NOMO-1 treated with dmso at 0.1 percent for 144 hours (cell line): ENCODE measurements at regions not wholly inside any gene's neighbourhood (a gene's known extent, or its start where the extent isn't known, plus 50 kb on each side); places are given as distances from the start of the nearest gene placed in this dataset.
"Not testable (repeated sequence)": the region's sequence is repeated elsewhere in the genome, so short reads cannot be mapped to it uniquely, and the experiment has no call there.

Source experiments
- DNase-seq: peaks from one replicate; lab custom pipeline; 2025; ENCODE audit not compliant: unreplicated experiment; lab: John Stamatoyannopoulos, UW

GRCh38 chrX:136975684-136976470 lies 57.9 kb downstream of the GPR101 start:
- no peak for DNase-seq

DNA sequence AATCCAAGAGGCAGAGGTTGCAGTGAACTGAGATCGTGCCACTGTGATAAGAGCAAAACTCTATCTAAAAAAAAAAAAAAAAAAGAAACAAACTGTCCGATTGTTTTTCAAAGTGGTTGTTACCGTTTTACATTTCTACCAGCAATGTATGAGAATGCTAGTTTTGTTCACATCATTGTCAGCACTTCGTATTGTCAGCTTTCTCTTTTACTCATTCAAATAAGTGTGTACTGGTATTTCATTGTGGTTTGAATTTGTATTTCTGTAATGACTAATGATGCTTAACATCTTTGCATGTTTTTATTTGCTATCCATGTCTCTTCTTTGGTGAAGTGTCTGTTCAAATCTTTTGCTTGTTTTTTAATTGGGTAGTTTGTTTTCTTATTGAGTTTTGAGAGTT lies 65.8 kb downstream of the GPR101 start:
- DNase-seq: no peak

DNA sequence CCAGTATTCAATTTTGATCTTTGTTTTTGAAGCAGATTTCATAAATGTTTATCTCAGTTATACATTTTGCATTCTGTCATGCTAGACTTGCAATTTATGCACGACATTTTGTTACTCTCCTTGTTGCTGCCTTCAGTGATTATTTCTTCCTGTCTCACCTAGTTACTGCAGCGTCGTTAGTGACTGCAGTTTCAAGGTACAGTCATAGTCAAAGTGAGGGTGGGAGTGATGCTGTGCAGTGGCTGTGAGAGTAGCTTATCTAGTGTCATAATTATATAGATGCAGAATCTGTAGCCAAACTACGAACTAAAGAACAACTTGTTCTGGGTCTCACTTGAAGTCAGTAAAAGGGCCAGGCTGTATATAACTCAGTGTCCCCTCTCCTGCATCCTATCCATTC lies 69.8 kb downstream of the GPR101 start:
- no peak for DNase-seq

DNA sequence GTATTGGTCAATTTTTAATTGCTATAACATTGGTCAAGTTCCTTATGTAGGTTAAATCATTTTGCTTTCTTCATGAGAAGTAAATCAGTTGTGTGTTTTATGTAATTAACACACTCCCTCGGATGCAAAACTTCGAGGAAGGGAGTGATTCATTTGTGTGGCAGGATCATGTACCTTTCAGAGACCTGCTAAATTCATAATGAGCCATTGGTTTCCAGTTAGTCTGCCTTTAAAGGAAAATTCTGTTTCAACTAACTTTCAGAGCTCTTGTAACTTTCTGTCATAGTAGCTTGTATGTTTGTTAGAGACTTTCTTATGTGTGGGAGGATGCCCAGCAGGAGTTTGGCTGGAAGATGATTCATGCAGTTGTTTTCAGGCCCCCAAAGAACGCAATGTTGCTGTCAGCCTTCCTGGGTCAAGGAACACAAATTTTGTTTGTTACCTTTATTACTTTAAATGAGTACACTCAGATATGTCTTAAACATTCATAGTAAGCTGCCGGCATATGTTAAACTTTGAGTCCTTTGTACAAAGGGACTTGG lies 72.1 kb downstream of the GPR101 start:
- DNase-seq: no peak

- peak; percentile 4 for DNase-seq
Observed at GRCh38 chrX:136954930-136955329, 74.4 kb upstream of the RBMX start.

DNA sequence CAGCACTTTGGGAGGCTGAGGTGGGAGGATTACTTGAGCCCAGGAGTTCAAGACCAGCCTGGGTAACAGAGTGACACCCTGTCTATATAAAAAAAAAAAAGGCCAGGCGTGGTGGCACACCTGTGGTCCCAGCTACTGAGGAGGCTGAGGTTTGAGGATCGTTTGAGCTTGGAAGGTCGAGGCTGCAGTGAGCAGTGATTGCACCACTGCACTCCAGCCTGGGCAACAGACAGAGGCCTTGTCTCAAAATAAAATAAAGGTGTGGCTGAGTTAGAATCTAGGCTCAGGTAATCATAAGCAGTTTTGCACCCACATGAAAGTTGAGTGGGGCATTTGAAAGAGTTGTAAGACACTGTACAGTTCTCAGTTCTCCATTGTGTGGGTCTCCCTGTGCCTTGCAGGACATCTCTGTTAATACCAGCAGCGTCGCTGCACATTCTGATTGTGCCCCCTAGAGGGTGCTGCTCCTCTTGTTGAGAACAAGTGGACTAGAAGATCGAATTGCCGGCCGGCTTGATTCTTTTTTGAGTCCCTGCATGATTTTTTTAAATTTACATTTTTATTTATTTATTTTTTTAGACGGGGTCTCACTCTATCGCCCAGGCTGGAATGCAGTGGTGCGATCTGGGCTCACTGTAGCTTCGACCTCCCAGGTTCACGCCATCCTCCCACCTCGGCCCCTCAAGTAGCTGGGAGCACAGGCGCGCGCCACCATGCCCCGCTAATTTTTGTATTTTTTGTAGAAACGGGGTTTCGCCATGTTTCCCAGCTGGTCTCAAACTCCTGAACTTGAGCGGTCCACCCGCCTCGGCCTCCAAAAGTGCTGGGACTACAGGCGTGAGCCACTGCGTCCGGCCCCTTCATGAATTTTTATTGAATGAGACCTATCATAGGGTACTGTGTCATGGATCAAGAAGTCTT lies 73.6 kb upstream of the RBMX start:
- DNase-seq: peak; percentile 62

DNA sequence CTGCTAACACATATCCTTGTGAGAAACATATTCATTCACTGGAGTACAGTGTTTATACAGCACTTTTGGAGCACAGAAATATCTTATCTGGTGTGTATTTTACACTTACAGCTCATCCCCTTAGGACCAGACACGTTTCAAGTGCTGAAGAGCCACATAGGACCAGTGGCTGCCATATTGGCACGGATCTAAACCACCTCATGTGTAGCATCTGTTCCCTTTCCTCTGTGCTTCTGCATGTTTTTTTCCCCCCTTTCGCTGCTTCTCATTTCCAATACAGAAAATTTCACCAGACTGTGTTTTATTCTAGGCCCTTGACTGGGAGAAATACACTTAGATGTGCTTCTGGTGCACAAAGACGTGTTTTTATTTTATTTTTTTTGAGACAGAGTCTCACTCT lies 69.7 kb upstream of the RBMX start:
- DNase-seq: no peak

GRCh38 chrX:136941396-136942337 lies 61.1 kb upstream of the RBMX start:
- no peak for DNase-seq

DNA sequence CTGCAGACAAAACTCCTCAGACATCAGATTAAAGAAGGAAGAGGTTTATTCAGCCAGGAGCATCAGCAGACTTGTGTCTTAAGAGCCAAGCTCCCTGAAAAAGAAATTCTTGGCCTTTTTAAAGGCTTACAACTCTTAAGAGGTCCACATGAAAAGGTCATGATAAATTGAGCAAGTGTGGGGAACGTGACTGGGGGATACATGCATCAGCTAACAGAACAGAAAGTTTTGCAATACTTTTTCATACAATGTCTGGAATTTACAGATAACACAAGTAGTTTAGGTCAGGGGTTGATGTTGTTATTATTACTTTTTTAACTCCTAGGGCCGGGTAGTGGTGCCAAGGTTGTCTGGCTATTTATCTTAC lies 55.6 kb upstream of the RBMX start:
- DNase-seq: no peak

DNA sequence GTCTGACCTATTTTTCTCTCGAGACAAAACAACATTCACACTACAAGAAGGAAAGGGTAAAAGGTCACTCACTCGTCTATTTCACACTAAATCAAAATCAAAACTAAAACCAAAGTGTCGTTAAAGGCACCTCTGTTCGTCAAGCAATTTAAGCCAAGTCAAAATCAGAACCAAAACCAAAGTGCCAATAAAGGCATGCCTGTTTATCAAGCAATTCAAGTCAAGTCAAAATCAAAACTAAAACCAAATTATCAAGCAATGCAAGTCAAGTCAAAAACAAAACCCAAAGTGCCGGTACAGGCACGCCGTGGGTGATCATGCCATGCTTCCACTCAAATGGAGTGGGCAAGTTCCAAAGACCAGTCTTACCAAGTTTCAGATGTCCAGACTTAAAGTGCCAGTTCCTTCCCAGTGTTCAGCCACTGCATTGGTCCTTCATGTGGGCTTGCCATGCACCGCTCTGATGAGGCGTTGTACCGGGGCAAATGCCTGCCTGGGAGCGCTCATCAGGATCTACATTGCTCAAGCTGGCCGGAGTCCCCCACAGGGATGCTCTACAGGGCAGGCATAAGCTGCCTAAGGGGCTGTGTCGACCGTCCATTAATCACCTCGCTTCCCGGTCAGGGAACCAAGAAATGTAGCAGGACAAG lies 55.1 kb upstream of the RBMX start:
- DNase-seq: not testable (repeated sequence)

DNA sequence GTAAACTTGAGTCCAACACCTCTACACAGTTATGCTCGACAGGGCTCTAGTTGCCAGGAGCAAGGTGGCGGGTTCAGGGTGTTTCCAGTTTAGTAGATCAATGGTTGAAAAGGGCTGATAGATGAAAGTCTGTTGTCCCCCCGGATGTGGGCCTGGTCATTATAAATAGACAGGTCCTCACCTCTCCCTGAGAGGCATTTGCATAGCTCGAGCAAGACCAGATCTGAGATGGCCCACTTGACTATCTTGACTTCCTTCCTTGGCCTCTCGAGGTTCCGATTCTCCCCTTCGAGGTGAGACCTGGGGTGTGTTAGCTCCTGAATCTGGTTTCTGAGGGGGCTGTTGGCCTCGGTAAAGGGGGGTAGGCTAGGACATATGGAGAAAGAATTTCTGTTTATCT lies 54.1 kb upstream of the RBMX start:
- DNase-seq: not testable (repeated sequence)

- no peak for DNase-seq
Observed at GRCh38 chrX:136933611-136934145, 53.2 kb upstream of the RBMX start.

DNA sequence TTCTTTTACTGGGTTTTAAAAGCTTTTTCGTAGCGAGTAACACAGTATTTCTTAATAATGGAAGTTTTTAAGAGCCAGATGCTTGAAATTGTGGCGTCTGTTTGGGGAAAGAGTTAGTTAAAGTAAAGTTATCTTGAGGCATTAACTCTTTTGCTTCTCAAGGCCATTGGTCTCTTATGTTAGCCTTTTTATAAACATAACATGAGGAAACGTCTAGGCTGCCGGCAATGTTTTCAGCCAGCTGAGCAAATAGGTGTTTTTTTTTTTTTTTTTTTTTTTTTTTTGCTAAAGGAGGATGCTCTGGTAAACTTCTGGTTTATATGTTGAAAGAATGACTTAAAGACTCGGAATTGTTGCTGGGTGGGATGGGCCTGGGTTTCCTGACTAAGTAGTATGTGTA lies 51.1 kb upstream of the RBMX start:
- no peak for DNase-seq
